Activated B cell treated with CpG ODN at 0.5 μM for 24 hours (primary cell): ENCODE measurements at regions not wholly inside any gene's neighbourhood (a gene's known extent, or its start where the extent isn't known, plus 50 kb on each side); places are given as distances from the start of the nearest gene placed in this dataset.

ENCODE experiments used
- ATAC-seq: fragments of 200-7000 bp; cut with Tn5 transposase; one replicate; pipeline ENCODE4 v1.10.0; 2021; ENCODE audit warnings: low read depth, mild to moderate bottlenecking, moderate library complexity
- CTCF ChIA-PET: fragments of 350-600 bp; sonication (Branson Sonifier 250); formaldehyde crosslinking; loops from one replicate; lab custom pipeline; 2021; ENCODE audit warnings: antibody characterized with exemption; lab: Charles Lee
- POLR2A ChIA-PET: fragments of 350-600 bp; sonication (Branson Sonifier 250); formaldehyde crosslinking; loops from one replicate; lab custom pipeline; 2021; ENCODE audit warnings: antibody characterized with exemption; lab: Charles Lee
- DNase-seq: peaks from one replicate; pipeline ENCODE4 v3.0.0; 2022
- H3K27ac Mint-ChIP-seq: one replicate; pipeline ENCODE4 v1.8.0; 2020; ENCODE audit warnings: mixed read lengths
- H3K27me3 Mint-ChIP-seq: one replicate; pipeline ENCODE4 v1.8.0; 2021; ENCODE audit warnings: mixed read lengths
- H3K36me3 Mint-ChIP-seq: one replicate; pipeline ENCODE4 v1.8.0; 2021; ENCODE audit warnings: low read depth, mixed read lengths
- H3K4me1 Mint-ChIP-seq: one replicate; pipeline ENCODE4 v1.8.0; 2021; ENCODE audit warnings: mixed read lengths
- H3K4me3 Mint-ChIP-seq: one replicate; pipeline ENCODE4 v1.8.0; 2020; ENCODE audit warnings: mild to moderate bottlenecking, mixed read lengths
- H3K9me3 Mint-ChIP-seq: one replicate; pipeline ENCODE4 v1.8.0; 2020; ENCODE audit warnings: mixed read lengths
- CTCF ChIP-seq: fragments of 200-600 bp; IDR thresholded peaks from one replicate; pipeline ENCODE4 v1.8.0; 2022; ENCODE audit warnings: antibody characterized with exemption, mild to moderate bottlenecking
- intact Hi-C: fragments of 100-400 bp; cut with micrococcal nuclease; formaldehyde crosslinking; loops from one replicate; pipeline ENCODE4 v1.15.1; 2024

- no peak for TF ChIP-seq CTCF
- ATAC-seq, result no peak
- intact Hi-C loops, result no loop called here
- Mint-ChIP-seq H3K9me3 (no peaks in the 10 kb centered on the region), H3K36me3 (no peaks in the 10 kb centered on the region), H3K4me1 (no peaks in the 10 kb centered on the region), H3K4me3 (no peak overlapping the region), H3K27me3 (no peaks in the 10 kb centered on the region), H3K27ac (no peak overlapping the region)
- ChIA-PET POLR2A (no interaction called here), CTCF (no interaction called here)
- DNase-seq, result no peak
These were observed 144.7 kb upstream of the FRMD4B start for GRCh38 chr3:69530554-69530953.

GRCh38 chr3:69527498-69527897, 141.6 kb upstream of the FRMD4B start:
- no peaks in the 10 kb centered on the region for H3K9me3 Mint-ChIP-seq
- no peaks in the 10 kb centered on the region for H3K36me3 Mint-ChIP-seq
- H3K4me3 Mint-ChIP-seq, result no peak overlapping the region
- DNase-seq, result no peak
- no peaks in the 10 kb centered on the region for H3K4me1 Mint-ChIP-seq
- TF ChIP-seq CTCF, result no peak
- POLR2A ChIA-PET, result no interaction called here
- H3K27ac Mint-ChIP-seq, result no peak overlapping the region
- no peak for ATAC-seq
- intact Hi-C loops, result no loop called here
- CTCF ChIA-PET, result no interaction called here
- no peaks in the 10 kb centered on the region for H3K27me3 Mint-ChIP-seq

GRCh38 chr3:69524816-69525215, 138.9 kb upstream of the FRMD4B start:
- Mint-ChIP-seq H3K9me3 (no peaks in the 10 kb centered on the region), H3K27ac (no peak overlapping the region), H3K36me3 (no peaks in the 10 kb centered on the region), H3K27me3 (no peaks in the 10 kb centered on the region), H3K4me3 (no peak overlapping the region), H3K4me1 (no peaks in the 10 kb centered on the region)
- CTCF ChIA-PET, result no interaction called here
- no peak for DNase-seq
- POLR2A ChIA-PET, result no interaction called here
- intact Hi-C loops, result no loop called here
- no peak for TF ChIP-seq CTCF
- no peak for ATAC-seq

- POLR2A ChIA-PET, result no interaction called here
- TF ChIP-seq CTCF, result no peak
These were observed 135.4 kb upstream of the FRMD4B start for GRCh38 chr3:69521286-69521685.

GRCh38 chr3:69511361-69511760, 125.5 kb upstream of the FRMD4B start:
- no peak for TF ChIP-seq CTCF
- Mint-ChIP-seq H3K36me3 (no peaks in the 10 kb centered on the region), H3K27me3 (peaks cover 4% of the 10 kb centered on the region), H3K27ac (no peak overlapping the region), H3K9me3 (no peaks in the 10 kb centered on the region), H3K4me1 (no peaks in the 10 kb centered on the region), H3K4me3 (no peak overlapping the region)
- no peak for DNase-seq
- no peak for ATAC-seq
- ChIA-PET CTCF (no interaction called here), POLR2A (no interaction called here)
- intact Hi-C loops, result no loop called here

More at GRCh38 chr3:69521286-69521685, 135.4 kb upstream of the FRMD4B start:
- CTCF ChIA-PET, result no interaction called here
- no peaks in the 10 kb centered on the region for H3K36me3 Mint-ChIP-seq
- H3K4me3 Mint-ChIP-seq, result no peak overlapping the region
- no peaks in the 10 kb centered on the region for H3K9me3 Mint-ChIP-seq
- DNase-seq (no peak), ATAC-seq (no peak)
- intact Hi-C loops, result no loop called here
- no peaks in the 10 kb centered on the region for H3K4me1 Mint-ChIP-seq
- H3K27me3 Mint-ChIP-seq, result no peaks in the 10 kb centered on the region
- no peak overlapping the region for H3K27ac Mint-ChIP-seq
